Brain microvascular endothelial cell (primary cell): ENCODE measurements at regions not wholly inside any gene's neighbourhood (a gene's known extent, or its start where the extent isn't known, plus 50 kb on each side); places are given as distances from the start of the nearest gene placed in this dataset.
"Not testable (repeated sequence)": the region's sequence is repeated elsewhere in the genome, so short reads cannot be mapped to it uniquely, and the experiment has no call there.

Experiments
- DNase-seq: peaks from one replicate; pipeline ENCODE4 v3.0.0-alpha.2; 2020
- H3K27ac ChIP-seq: fragments of 250-450 bp; sonication (Bioruptor Pico); 2 replicates; pipeline ENCODE4 v1.5.1; 2020; ENCODE audit warnings: mild to moderate bottlenecking, moderate library complexity
- H3K27me3 ChIP-seq: fragments of 250-450 bp; sonication (Bioruptor Pico); replicated peaks from 2 replicates; pipeline ENCODE4 v1.5.1; 2020; ENCODE audit warnings: mild to moderate bottlenecking
- H3K36me3 ChIP-seq: fragments of 250-450 bp; sonication (Bioruptor Pico); replicated peaks from 2 replicates; pipeline ENCODE4 v1.5.1; 2020; ENCODE audit warnings: mild to moderate bottlenecking
- H3K4me3 ChIP-seq: 2 replicates; pipeline ENCODE4 v1.5.1; 2011; ENCODE audit warnings: low read depth, mild to moderate bottlenecking, control low read depth, low read length, moderate library complexity
- CTCF ChIP-seq: IDR thresholded peaks from 2 replicates; pipeline ENCODE4 v1.5.1; 2011; ENCODE audit warnings: low read depth, mild to moderate bottlenecking, moderate library complexity, low read length, control low read depth, inconsistent platforms; ENCODE audit errors: missing control alignments
- in situ Hi-C: cut with HindIII; loops from 2 replicates; pipeline ENCODE4 v1.10.0; 2017; ENCODE audit warnings: low sequenced_read_pairs, low pct_ligation_motif_present

DNA sequence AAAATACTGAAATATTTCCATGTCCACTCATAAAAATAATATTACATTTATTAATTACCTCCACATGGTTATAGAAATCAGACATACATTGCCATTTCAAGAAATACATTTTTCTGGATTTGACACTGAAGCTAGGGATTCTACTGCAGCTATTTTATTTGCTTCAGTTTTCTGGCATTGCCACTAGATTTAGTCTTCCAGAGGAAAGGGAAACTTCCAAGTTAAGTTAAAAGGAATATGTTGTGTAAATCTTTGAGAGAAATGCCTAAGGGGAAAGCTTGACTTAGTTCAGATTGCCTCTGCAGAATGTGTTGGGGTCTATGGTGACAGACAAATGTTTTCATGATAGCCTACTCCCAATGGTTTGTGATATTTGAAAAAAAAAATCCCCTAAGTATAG lies 1631.3 kb downstream of the PCDH18 start:
- no peak overlapping the region for H3K27ac ChIP-seq
- H3K4me3 ChIP-seq = no peak overlapping the region
- in situ Hi-C loops = no loop called here
- H3K27me3 ChIP-seq = no peaks in the 10 kb centered on the region
- TF ChIP-seq CTCF = no peak
- DNase-seq = no peak
- no peaks in the 10 kb centered on the region for H3K36me3 ChIP-seq

DNA sequence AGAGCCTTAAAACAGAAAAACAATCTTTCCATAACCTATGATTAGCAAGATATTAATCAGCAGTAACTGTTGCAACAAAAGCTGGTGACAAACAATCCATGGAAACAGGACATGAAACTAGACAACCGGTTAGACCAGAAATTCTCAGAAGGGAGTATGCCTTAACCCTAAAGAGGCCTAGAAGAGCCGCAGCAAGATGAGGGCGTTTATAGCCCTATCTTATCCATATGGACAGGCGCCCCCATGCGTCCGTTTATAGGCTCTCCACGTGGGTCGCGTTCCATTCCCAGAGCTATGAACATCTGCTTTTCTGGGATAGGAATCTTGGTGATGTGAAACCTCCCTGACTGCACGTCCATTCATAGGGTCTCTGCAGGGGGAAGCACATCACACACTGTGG lies 1662.7 kb upstream of the PABPC4L start:
- peak; percentile 49 for TF ChIP-seq CTCF
- H3K27ac ChIP-seq, in situ Hi-C loops, H3K27me3 ChIP-seq, H3K36me3 ChIP-seq, H3K4me3 ChIP-seq: not testable (repeated sequence)
- peak; percentile 11 for DNase-seq

- no peak overlapping the region for H3K4me3 ChIP-seq
- in situ Hi-C loops = no loop called here
- no peak overlapping the region for H3K27ac ChIP-seq
- H3K27me3 ChIP-seq = no peaks in the 10 kb centered on the region
- H3K36me3 ChIP-seq = no peaks in the 10 kb centered on the region
- TF ChIP-seq CTCF = no peak
- no peak for DNase-seq
Observed at GRCh38 chr4:135840781-135841180, 1639.2 kb upstream of the PABPC4L start.

DNA sequence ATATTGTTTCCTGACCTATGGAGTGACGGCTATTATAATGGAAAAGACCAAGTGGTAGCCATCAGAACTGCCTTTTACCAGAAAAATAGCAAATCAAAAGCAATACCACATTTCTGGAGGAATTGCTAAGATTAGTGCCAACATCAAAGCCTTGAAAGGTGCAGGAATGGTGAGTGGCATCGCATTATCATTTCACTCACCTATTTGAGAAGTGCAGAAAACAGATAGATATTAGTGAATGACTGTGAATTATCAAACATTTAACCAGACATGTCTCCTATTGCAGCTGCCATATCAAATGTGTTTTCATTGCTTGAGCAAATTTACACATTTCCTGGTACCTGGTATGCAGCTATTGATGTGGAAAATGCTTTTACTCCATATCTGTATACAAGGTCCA lies 1638.1 kb upstream of the PABPC4L start:
- no peak for TF ChIP-seq CTCF
- Histone ChIP-seq H3K27ac (peak overlapping the region; percentile 59), H3K4me3 (no peak overlapping the region), H3K36me3 (no peaks in the 10 kb centered on the region), H3K27me3 (no peaks in the 10 kb centered on the region)
- in situ Hi-C loops = no loop called here
- DNase-seq = no peak

DNA sequence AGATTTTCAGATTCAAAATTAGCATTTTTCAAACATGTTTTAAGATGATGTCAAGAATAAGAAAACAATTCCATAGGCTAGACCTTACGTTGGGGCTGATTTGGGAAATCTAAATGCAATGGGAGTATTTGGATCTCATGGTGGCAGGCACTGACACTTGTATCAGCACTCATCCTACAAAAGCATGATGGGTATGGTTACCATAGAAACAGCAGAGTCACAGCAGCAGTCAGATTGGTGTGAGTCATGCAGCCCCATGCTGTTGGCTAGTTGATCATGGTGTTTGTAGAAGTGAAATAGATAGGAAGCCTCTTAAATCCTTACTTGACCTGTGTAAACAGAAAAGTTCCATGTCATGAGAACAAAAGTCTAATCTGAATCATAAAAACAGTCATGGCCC lies 1637.3 kb upstream of the PABPC4L start:
- H3K27me3 ChIP-seq = no peaks in the 10 kb centered on the region
- TF ChIP-seq CTCF = no peak
- no peaks in the 10 kb centered on the region for H3K36me3 ChIP-seq
- H3K4me3 ChIP-seq = no peak overlapping the region
- in situ Hi-C loops = no loop called here
- peak overlapping the region; percentile 59 for H3K27ac ChIP-seq
- peak; percentile 98 for DNase-seq

DNA sequence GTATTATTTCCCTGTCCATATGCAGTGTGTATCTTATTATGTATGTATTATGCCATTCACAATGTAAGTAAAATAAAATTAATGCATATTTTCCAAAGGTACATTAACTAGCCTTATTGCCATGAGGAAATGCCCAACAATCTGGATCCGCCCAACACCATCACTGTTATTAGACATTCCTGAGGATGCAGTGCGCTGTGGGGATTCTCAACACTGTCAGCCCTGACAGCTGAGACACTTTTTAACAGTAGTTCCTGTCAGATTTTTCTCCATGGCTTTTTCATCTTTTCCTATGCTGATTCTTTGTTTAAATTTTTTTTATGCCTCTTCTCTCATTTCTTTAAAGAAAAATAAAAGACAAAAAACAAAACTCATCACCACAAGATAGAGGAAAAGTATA lies 1632.9 kb upstream of the PABPC4L start:
- Histone ChIP-seq H3K27me3 (no peaks in the 10 kb centered on the region), H3K4me3 (no peak overlapping the region), H3K27ac (no peak overlapping the region), H3K36me3 (no peaks in the 10 kb centered on the region)
- TF ChIP-seq CTCF = no peak
- in situ Hi-C loops = no loop called here
- DNase-seq = no peak
